Ishikawa (cell line): ENCODE measurements at regions not wholly inside any gene's neighbourhood (a gene's known extent, or its start where the extent isn't known, plus 50 kb on each side); places are given as distances from the start of the nearest gene placed in this dataset.

Experiments
- CEBPB ChIP-seq: IDR thresholded peaks from 2 replicates; pipeline ENCODE4 v1.6.1; 2012
- CREB1 ChIP-seq: IDR thresholded peaks from 2 replicates; pipeline ENCODE4 v1.6.1; 2012; ENCODE audit warnings: low read depth
- EGR1 ChIP-seq: IDR thresholded peaks from 2 replicates; pipeline ENCODE4 v1.6.1; 2012
- EP300 ChIP-seq: IDR thresholded peaks from 2 replicates; pipeline ENCODE4 v1.6.1; 2012; ENCODE audit warnings: borderline replicate concordance
- FOXM1 ChIP-seq: IDR thresholded peaks from 2 replicates; pipeline ENCODE4 v1.6.1; 2012; ENCODE audit warnings: low read depth, borderline replicate concordance
- NFIC ChIP-seq: IDR thresholded peaks from 2 replicates; pipeline ENCODE4 v1.6.1; 2012
- RAD21 ChIP-seq: IDR thresholded peaks from 2 replicates; pipeline ENCODE4 v1.6.1; 2012; ENCODE audit warnings: low read depth
- REST ChIP-seq: IDR thresholded peaks from 2 replicates; pipeline ENCODE4 v1.6.1; 2012; ENCODE audit warnings: low read depth, mild to moderate bottlenecking
- TAF1 ChIP-seq: IDR thresholded peaks from 2 replicates; pipeline ENCODE4 v1.6.1; 2012; ENCODE audit warnings: low read depth, mild to moderate bottlenecking
- TCF12 ChIP-seq: IDR thresholded peaks from 2 replicates; pipeline ENCODE4 v1.6.1; 2012; ENCODE audit warnings: low read depth
- TEAD4 ChIP-seq: IDR thresholded peaks from 2 replicates; pipeline ENCODE4 v1.6.1; 2012
- USF1 ChIP-seq: IDR thresholded peaks from 2 replicates; pipeline ENCODE4 v1.6.1; 2012
- YY1 ChIP-seq: IDR thresholded peaks from 2 replicates; pipeline ENCODE4 v1.6.1; 2012; ENCODE audit warnings: low read depth
- ZBTB7A ChIP-seq: IDR thresholded peaks from 2 replicates; pipeline ENCODE4 v1.6.1; 2012; ENCODE audit warnings: low read depth
- TF ChIP-seq, protein P1 (sequence below): IDR thresholded peaks from 2 replicates; pipeline ENCODE4 v1.6.1; 2012

- no peak for TF ChIP-seq CEBPB
- TF ChIP-seq TCF12, result no peak
- TF ChIP-seq TEAD4, result no peak
- no peak for TF ChIP-seq REST
- TF ChIP-seq FOXM1, result no peak
- TF ChIP-seq EP300, result no peak
- TF ChIP-seq, protein P1, sequence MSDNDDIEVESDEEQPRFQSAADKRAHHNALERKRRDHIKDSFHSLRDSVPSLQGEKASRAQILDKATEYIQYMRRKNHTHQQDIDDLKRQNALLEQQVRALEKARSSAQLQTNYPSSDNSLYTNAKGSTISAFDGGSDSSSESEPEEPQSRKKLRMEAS, result no peak
- TF ChIP-seq CREB1, result no peak
Observed at GRCh38 chr3:153462545-153462944, 300.5 kb downstream of the RAP2B start.

DNA sequence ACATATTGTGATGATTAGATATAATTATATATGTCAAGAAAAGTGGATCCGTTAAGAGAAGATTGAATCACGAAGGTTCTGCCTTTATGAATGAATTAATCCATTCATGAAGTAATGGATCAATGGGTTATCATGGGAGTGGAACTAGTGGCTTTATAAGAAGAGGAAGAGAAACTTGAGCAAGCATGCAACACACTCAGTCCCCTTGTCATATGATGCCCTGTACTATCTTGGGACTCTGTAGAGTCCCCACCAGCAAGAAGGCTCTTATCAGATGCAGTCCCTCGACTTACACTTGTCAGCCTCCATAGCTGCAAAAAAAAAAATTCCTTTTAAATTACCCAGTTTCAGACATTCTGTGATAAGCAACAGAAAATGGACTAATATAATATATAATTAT, 301.9 kb downstream of the RAP2B start:
- TF ChIP-seq EP300, result no peak
- no peak for TF ChIP-seq ZBTB7A
- TF ChIP-seq CREB1, result no peak
- TF ChIP-seq TEAD4, result no peak
- no peak for TF ChIP-seq RAD21
- TF ChIP-seq, protein P1, result no peak
- no peak for TF ChIP-seq USF1
- no peak for TF ChIP-seq YY1
- no peak for TF ChIP-seq NFIC
- no peak for TF ChIP-seq TAF1
- TF ChIP-seq REST, result no peak
- no peak for TF ChIP-seq CEBPB
- TF ChIP-seq FOXM1, result no peak
- TF ChIP-seq TCF12, result no peak

DNA sequence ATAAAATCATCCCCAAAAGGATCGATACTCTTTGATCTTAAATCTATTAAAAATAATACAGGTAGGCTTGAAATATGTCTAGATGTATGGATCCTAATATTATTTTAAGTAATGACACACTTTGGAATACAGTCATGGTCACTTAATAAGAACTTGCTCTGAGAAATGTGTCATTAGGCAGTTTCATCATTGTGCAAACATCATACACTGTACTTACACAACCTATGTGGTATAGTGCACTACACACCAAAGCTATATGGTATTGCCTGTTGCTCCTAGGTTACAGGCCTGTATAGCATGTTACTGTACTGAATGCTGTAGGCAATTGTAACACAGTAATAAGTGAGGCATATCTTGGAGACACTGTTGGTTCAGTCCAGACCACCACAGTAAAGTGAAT, 307.1 kb downstream of the RAP2B start:
- TF ChIP-seq CEBPB (no peak), TCF12 (no peak), EP300 (no peak), REST (no peak), USF1 (no peak), YY1 (no peak), CREB1 (no peak), TEAD4 (no peak), EGR1 (no peak), RAD21 (no peak), NFIC (no peak)

DNA sequence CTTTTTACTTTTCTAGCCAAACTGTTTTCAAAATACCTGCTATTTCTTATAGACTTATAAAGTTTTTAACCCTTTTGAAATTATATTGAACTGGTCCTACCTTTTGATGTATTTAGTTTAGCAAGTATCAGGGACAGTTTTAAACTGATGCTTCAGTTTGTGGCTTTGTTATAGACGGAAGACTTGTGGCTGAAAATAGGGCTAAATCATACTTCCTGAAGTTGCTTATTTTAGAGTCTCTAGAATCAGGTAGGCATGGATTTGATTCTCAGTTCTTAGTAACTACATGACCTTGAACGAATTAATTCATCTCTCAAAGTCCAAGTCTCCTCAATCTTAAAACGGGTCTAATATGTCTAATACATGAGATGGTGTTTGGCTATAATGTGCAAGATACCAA, 322.8 kb downstream of the RAP2B start:
- TF ChIP-seq ZBTB7A (no peak), NFIC (no peak), CREB1 (no peak), RAD21 (no peak), TCF12 (no peak), YY1 (no peak), EP300 (no peak), CEBPB (no peak), EGR1 (no peak), FOXM1 (no peak), REST (no peak), USF1 (no peak), TAF1 (no peak), TEAD4 (no peak)
